Progenitor cell of endocrine pancreas (in vitro differentiated cells): ENCODE measurements at regions not wholly inside any gene's neighbourhood (a gene's known extent, or its start where the extent isn't known, plus 50 kb on each side); places are given as distances from the start of the nearest gene placed in this dataset.

Experiments used
- DNase-seq: peaks from one replicate; pipeline ENCODE4 v3.0.0; 2021; ENCODE audit warnings: low spot score; ENCODE audit not compliant: unreplicated experiment
- H3K27ac Mint-ChIP-seq: 2 replicates; pipeline ENCODE4 v1.8.0; 2021; ENCODE audit warnings: mild to moderate bottlenecking, moderate library complexity, mixed read lengths
- H3K27me3 Mint-ChIP-seq: 2 replicates; pipeline ENCODE4 v1.8.0; 2021; ENCODE audit warnings: mixed read lengths
- H3K36me3 Mint-ChIP-seq: 2 replicates; pipeline ENCODE4 v1.8.0; 2022; ENCODE audit warnings: mixed read lengths; ENCODE audit not compliant: insufficient read depth
- H3K4me1 Mint-ChIP-seq: 2 replicates; pipeline ENCODE4 v1.8.0; 2021; ENCODE audit warnings: low read depth, mixed read lengths
- H3K4me3 Mint-ChIP-seq: 2 replicates; pipeline ENCODE4 v1.8.0; 2021; ENCODE audit warnings: low read depth, mild to moderate bottlenecking, moderate library complexity, mixed read lengths
- H3K9me3 Mint-ChIP-seq: 2 replicates; pipeline ENCODE4 v1.8.0; 2021; ENCODE audit warnings: low read depth, mixed read lengths
- CTCF ChIP-seq: fragments of 200-600 bp; sonication (generic); IDR thresholded peaks from one replicate; pipeline ENCODE4 v1.5.0; 2021; ENCODE audit warnings: antibody characterized with exemption, mild to moderate bottlenecking; ENCODE audit not compliant: unreplicated experiment

- H3K27ac Mint-ChIP-seq, result no peak overlapping the region
- no peaks in the 10 kb centered on the region for H3K36me3 Mint-ChIP-seq
- TF ChIP-seq CTCF, result no peak
- no peaks in the 10 kb centered on the region for H3K27me3 Mint-ChIP-seq
- no peaks in the 10 kb centered on the region for H3K4me1 Mint-ChIP-seq
- no peak for DNase-seq
- H3K9me3 Mint-ChIP-seq, result peaks cover 9% of the 10 kb centered on the region
- H3K4me3 Mint-ChIP-seq, result no peak overlapping the region
Observed at GRCh38 chr6:163843218-163843617, 428.7 kb downstream of the QKI start.

GRCh38 chr6:163842467-163842866, 427.9 kb downstream of the QKI start:
- Mint-ChIP-seq H3K4me1 (no peaks in the 10 kb centered on the region), H3K9me3 (peaks cover 9% of the 10 kb centered on the region), H3K27ac (no peak overlapping the region), H3K4me3 (no peak overlapping the region), H3K36me3 (no peaks in the 10 kb centered on the region), H3K27me3 (no peaks in the 10 kb centered on the region)
- DNase-seq, result no peak
- TF ChIP-seq CTCF, result no peak

- H3K9me3 Mint-ChIP-seq, result peaks cover 9% of the 10 kb centered on the region
- no peak overlapping the region for H3K27ac Mint-ChIP-seq
- H3K36me3 Mint-ChIP-seq, result no peaks in the 10 kb centered on the region
- H3K27me3 Mint-ChIP-seq, result no peaks in the 10 kb centered on the region
- TF ChIP-seq CTCF, result no peak
- no peaks in the 10 kb centered on the region for H3K4me1 Mint-ChIP-seq
- DNase-seq, result no peak
- H3K4me3 Mint-ChIP-seq, result no peak overlapping the region
Observed at GRCh38 chr6:163841733-163842132, 427.2 kb downstream of the QKI start.

GRCh38 chr6:163841326-163841725, 426.8 kb downstream of the QKI start:
- no peak for TF ChIP-seq CTCF
- Mint-ChIP-seq H3K9me3 (peaks cover 9% of the 10 kb centered on the region), H3K4me1 (no peaks in the 10 kb centered on the region), H3K27me3 (no peaks in the 10 kb centered on the region), H3K27ac (no peak overlapping the region), H3K36me3 (no peaks in the 10 kb centered on the region), H3K4me3 (no peak overlapping the region)
- no peak for DNase-seq

GRCh38 chr6:163840880-163841279, 426.4 kb downstream of the QKI start:
- H3K36me3 Mint-ChIP-seq, result no peaks in the 10 kb centered on the region
- H3K27me3 Mint-ChIP-seq, result no peaks in the 10 kb centered on the region
- no peaks in the 10 kb centered on the region for H3K4me1 Mint-ChIP-seq
- H3K9me3 Mint-ChIP-seq, result peaks cover 9% of the 10 kb centered on the region
- H3K27ac Mint-ChIP-seq, result no peak overlapping the region
- DNase-seq, result no peak
- no peak for TF ChIP-seq CTCF
- no peak overlapping the region for H3K4me3 Mint-ChIP-seq
